Heart right ventricle (tissue), 16 donors: ENCODE measurements at regions not wholly inside any gene's neighbourhood (a gene's known extent, or its start where the extent isn't known, plus 50 kb on each side); places are given as distances from the start of the nearest gene placed in this dataset.

Experiments
- ATAC-seq, 8 donors: fragments of 200-7000 bp; cut with Tn5 transposase; one replicate each; pipeline ENCODE4 v1.9.1; 2020; ENCODE audit warnings: mild to moderate bottlenecking in 8 of 8, moderate library complexity in 8 of 8, moderate number of reproducible peaks in 1 of 8
- DNase-seq, 2 donors: peaks; one replicate each; pipeline ENCODE4 v3.0.0-alpha.2; 2020
- H3K27ac ChIP-seq, 10 donors: fragments of 200-600 bp; sonication (generic) in 2 of 10; one replicate each; pipeline versions ENCODE4 v1.5.0 to v1.8.0; 2020 to 2022; ENCODE audit warnings: mild to moderate bottlenecking in 3 of 10
- H3K27me3 ChIP-seq, 7 donors: fragments of 200-600 bp; one replicate each; pipeline ENCODE4 v1.8.0; 2021 to 2022; ENCODE audit warnings: mild to moderate bottlenecking in 2 of 7
- H3K36me3 ChIP-seq, 9 donors: fragments of 200-600 bp; sonication (generic) in 1 of 9; one replicate each; pipeline versions ENCODE4 v1.5.0 to v1.8.0; 2020 to 2022; ENCODE audit warnings: mild to moderate bottlenecking in 2 of 9
- H3K4me1 ChIP-seq, 9 donors: fragments of 200-600 bp; sonication (generic) in 1 of 9; one replicate each; pipeline versions ENCODE4 v1.5.0 to v1.8.0; 2020 to 2022; ENCODE audit warnings: mild to moderate bottlenecking in 4 of 9
- H3K4me3 ChIP-seq, 10 donors: fragments of 200-600 bp; sonication (generic) in 2 of 10; one replicate each; pipeline versions ENCODE4 v1.5.0 to v1.8.0; 2020 to 2022; ENCODE audit warnings: mild to moderate bottlenecking in 7 of 10, moderate library complexity in 2 of 10
- H3K9me3 ChIP-seq, 11 donors: fragments of 200-600 bp in 10 of 11; sonication (generic) in 2 of 11; one replicate each; pipeline versions ENCODE4 v1.5.0 to v1.8.0; 2013 to 2022; ENCODE audit warnings: mild to moderate bottlenecking in 2 of 11, control low read depth in 1 of 11, moderate library complexity in 1 of 11
- WGBS, 2 donors: extraction: QIAGEN DNeasy Blood & Tissue Kit; methylation state at CpG; one replicate each; pipeline ENCODE4 v1.1.7; 2013; ENCODE audit warnings: inconsistent platforms in 1 of 2; 5-methylcytosine and 5-hydroxymethylcytosine counted together
- intact Hi-C, 10 donors: fragments of 100-400 bp; cut with DNase I; formaldehyde crosslinking; loops; one replicate each; pipeline versions ENCODE4 v1.11.1 to v1.14.2; 2022
- TF ChIP-seq, protein P1 (sequence below), 9 donors: fragments of 200-600 bp; sonication (generic) in 2 of 9; IDR thresholded peaks; one replicate each; pipeline versions ENCODE4 v1.5.0 to v1.8.0; 2021 to 2022; ENCODE audit warnings: antibody characterized with exemption in 9 of 9, mild to moderate bottlenecking in 5 of 9, moderate library complexity in 1 of 9
- donor health status: Arrhythmogenic right ventricular cardiomyopathy.
- donor health status: ischemic (EF 13 %, LVEDD 7.1; RV severe dilation, severe dysfunction).
- donor health status: healthy with polysubstance abuse.
- donor health status: DM: no; HTN: yes; CAD: no.
- donor health status: DM: no; HTN: no; CAD: no.
- donor health status: ischemic (EF 25% LVEDD 6.9; RV normal size, moderate dysfunction).
- donor health status: ischemic (EF 25% LVEDD 5.7; RV mildly dilated, moderate dysfunction).
- donor health status: healthy.
- donor health status: DM: yes; HTN: yes; CAD: no.
- donor health status: Ischemic cardiomyopathy.
- donor health status: ischemic (EF 35%, LVEDD 5.7; RV mildly dilated, moderate dysfunction).
- donor health status: nonischemic (EF 11% LVEDD 7.7; RV severe dilation, severe dysfunction).
- donor health status: DM: yes; HTN: yes; CAD: no.
- donor health status: PGD.
- donor health status: ischemic (EF 29% LVEDD 5.4; RV normal size, mild dysfunction).
- donor health status: nonischemic (EF 23%, LVEDD 6.1; RV moderate dilation, normal function).

DNA sequence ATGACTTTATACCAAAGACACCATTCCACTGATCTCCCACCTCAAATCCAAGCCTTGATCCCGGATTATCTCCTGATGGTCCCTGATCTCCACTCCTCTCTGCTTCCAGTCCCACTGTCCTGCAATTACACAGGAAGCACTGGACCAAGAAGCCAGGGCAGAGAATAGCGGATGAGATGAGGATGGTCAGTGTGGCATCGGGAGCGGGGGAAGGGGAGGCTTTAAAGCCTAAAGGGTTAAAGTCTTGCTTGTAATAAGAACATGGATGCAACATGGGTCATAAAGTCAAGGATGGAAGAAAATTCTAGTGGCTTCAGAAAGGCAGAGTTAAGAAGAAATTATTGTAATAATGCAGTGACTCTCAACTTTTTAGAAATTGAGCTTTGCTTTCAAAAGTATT lies 364.0 kb upstream of the DUSP10 start:
- intact Hi-C loops: loop anchor here in 1 of 10 donors (10.0 kb wide), 1 partner anchor 349 kb away; no protein-coding TSS in a partner anchor
- 92 to 93% methylated on average over 4 of the region's 4 CpGs for WGBS, 2 donors
- H3K36me3 ChIP-seq: no peaks in the 10 kb centered on the region
- H3K27me3 ChIP-seq: peaks cover 0 to 13% (median 0%) of the 10 kb centered on the region in 7 donors
- TF ChIP-seq, protein P1, sequence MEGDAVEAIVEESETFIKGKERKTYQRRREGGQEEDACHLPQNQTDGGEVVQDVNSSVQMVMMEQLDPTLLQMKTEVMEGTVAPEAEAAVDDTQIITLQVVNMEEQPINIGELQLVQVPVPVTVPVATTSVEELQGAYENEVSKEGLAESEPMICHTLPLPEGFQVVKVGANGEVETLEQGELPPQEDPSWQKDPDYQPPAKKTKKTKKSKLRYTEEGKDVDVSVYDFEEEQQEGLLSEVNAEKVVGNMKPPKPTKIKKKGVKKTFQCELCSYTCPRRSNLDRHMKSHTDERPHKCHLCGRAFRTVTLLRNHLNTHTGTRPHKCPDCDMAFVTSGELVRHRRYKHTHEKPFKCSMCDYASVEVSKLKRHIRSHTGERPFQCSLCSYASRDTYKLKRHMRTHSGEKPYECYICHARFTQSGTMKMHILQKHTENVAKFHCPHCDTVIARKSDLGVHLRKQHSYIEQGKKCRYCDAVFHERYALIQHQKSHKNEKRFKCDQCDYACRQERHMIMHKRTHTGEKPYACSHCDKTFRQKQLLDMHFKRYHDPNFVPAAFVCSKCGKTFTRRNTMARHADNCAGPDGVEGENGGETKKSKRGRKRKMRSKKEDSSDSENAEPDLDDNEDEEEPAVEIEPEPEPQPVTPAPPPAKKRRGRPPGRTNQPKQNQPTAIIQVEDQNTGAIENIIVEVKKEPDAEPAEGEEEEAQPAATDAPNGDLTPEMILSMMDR (IDR thresholded peaks at IDR 0.05): no peak
- ATAC-seq (no peak), DNase-seq (no peak)
- H3K4me3 ChIP-seq: no peak overlapping the region
- no peaks in the 10 kb centered on the region for H3K9me3 ChIP-seq
- no peak overlapping the region for H3K27ac ChIP-seq
- H3K4me1 ChIP-seq: peaks cover 0 to 9% (median 0%) of the 10 kb centered on the region in 9 donors

DNA sequence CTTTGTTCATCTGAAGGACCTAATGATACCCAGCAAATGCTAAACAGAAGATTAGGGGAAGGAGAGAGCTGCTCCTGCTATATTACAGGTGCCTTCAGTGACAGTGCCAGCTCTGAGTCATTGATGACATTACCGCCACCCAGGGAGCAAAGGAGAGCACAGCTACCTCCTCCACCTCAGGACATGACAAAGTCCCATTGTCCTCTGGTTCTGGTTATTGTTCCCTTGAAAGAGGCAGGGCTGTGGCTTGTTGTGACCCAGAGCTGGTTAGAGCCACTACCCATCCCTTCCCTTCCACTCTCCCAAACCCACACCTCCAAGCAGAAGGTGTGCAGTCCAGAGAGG lies 363.5 kb upstream of the DUSP10 start:
- TF ChIP-seq, protein P1 (IDR thresholded peaks at IDR 0.05): peak in 1 of 9 donors; percentile 20
- ATAC-seq (peak in 6 of 8 donors; percentile 42 to 83 (median 64)), DNase-seq (no peak)
- WGBS, 2 donors: 61 to 66% methylated on average over 1 of the region's 1 CpG
- no peak overlapping the region for H3K27ac ChIP-seq
- no peaks in the 10 kb centered on the region for H3K9me3 ChIP-seq
- H3K4me1 ChIP-seq: peaks cover 0 to 9% (median 0%) of the 10 kb centered on the region in 9 donors
- peaks cover 0 to 13% (median 0%) of the 10 kb centered on the region in 7 donors for H3K27me3 ChIP-seq
- intact Hi-C loops: loop anchor here in 1 of 10 donors (10.0 kb wide), 1 partner anchor 349 kb away; no protein-coding TSS in a partner anchor
- no peak overlapping the region for H3K4me3 ChIP-seq
- H3K36me3 ChIP-seq: no peaks in the 10 kb centered on the region

DNA sequence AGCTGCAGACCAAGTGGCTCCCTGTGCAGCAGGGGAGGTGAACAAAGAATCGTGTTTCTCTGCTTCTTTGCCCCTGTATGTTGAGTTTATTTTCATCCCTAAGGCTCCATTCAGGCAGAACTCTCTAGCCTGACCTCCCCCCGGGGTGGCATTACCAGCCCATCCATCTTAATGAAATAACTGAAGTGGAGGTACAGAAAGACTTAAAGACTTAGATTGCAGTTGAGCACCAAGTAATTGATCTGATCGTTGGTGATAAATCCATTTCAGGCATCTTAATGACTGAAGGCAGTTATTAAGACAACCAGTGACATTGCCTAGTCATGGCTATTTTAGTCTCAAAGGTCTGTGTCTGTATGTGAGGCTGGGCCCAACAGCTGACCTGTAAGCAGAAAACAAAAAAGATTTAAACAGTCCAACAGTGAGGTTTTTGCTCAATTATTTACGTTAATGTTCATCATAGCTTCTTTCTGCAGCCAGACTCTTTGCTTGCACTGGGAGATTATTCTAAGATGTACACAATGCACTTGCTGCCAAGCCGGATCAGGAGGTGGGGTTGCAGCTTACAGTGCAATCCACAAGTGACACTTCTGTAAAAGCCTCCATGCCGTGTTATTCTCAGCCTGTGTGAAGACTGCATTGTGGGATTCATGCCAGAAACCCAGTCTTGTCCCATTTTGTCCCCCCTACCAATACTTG lies 363.0 kb upstream of the DUSP10 start:
- DNase-seq (no peak), ATAC-seq (peak in 2 of 8 donors; percentile 21 to 33)
- 52% methylated on average over 6 of the region's 6 CpGs for WGBS, 2 donors

DNA sequence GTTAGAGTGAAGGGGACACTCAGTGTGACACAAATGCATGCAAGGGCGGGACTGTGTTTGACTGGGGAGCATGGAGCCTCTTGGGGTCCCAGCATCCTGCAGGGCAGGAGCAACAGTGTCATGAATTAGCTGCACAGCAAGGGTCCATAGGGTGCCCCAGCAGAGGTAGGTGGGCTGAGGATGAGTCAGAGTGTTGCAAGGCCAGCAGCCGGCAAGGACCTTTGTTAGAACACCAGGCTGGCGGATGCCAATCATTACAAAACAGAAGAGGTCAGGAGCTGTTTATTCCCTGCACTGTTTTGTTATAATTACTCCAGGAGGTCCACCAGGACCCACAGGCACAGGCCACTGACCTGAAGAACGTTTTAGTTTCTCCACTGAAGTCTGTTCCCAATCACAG lies 362.2 kb upstream of the DUSP10 start:
- DNase-seq: no peak
- Histone ChIP-seq H3K27ac (no peak overlapping the region), H3K4me1 (peaks cover 0 to 9% (median 0%) of the 10 kb centered on the region in 9 donors), H3K4me3 (no peak overlapping the region), H3K27me3 (peaks cover 0 to 13% (median 0%) of the 10 kb centered on the region in 7 donors), H3K9me3 (no peaks in the 10 kb centered on the region), H3K36me3 (no peaks in the 10 kb centered on the region)
- no peak for ATAC-seq
- TF ChIP-seq, protein P1 (IDR thresholded peaks at IDR 0.05): no peak
- WGBS, 2 donors: 79 to 85% methylated on average over 4 of the region's 4 CpGs
- intact Hi-C loops: loop anchor here in 1 of 10 donors (10.0 kb wide), 1 partner anchor 351 kb away; no protein-coding TSS in a partner anchor

More for the DNA sequence above, 363.0 kb upstream of the DUSP10 start:
- Histone ChIP-seq H3K27ac (no peak overlapping the region), H3K4me1 (peaks cover 0 to 9% (median 0%) of the 10 kb centered on the region in 9 donors), H3K4me3 (no peak overlapping the region), H3K27me3 (peaks cover 0 to 13% (median 0%) of the 10 kb centered on the region in 7 donors), H3K9me3 (no peaks in the 10 kb centered on the region), H3K36me3 (no peaks in the 10 kb centered on the region)
- TF ChIP-seq, protein P1 (IDR thresholded peaks at IDR 0.05): no peak
- intact Hi-C loops: loop anchor here in 1 of 10 donors (10.0 kb wide), 1 partner anchor 350 kb away; no protein-coding TSS in a partner anchor
